GM13976 (cell line): ENCODE measurements at regions not wholly inside any gene's neighbourhood (a gene's known extent, or its start where the extent isn't known, plus 50 kb on each side); places are given as distances from the start of the nearest gene placed in this dataset.
"Not testable (repeated sequence)": the region's sequence is repeated elsewhere in the genome, so short reads cannot be mapped to it uniquely, and the experiment has no call there.

ENCODE experiments used
- DNase-seq: peaks from one replicate; pipeline ENCODE4 v3.0.0; 2012; ENCODE audit warnings: low spot score
- CTCF ChIP-seq: IDR thresholded peaks from 2 replicates; pipeline ENCODE4 v1.5.1; 2012; ENCODE audit warnings: borderline replicate concordance, mild to moderate bottlenecking; ENCODE audit not compliant: insufficient read depth; ENCODE audit errors: extremely low read depth, missing control alignments, control extremely low read depth
- in situ Hi-C: fragments of 300-500 bp; cut with MboI; formaldehyde crosslinking; loops from one replicate; pipeline ENCODE4 v1.12.0; 2022; ENCODE audit warnings: low sequenced_read_pairs, mixed read lengths, inconsistent platforms; ENCODE audit not compliant: unreplicated experiment

DNA sequence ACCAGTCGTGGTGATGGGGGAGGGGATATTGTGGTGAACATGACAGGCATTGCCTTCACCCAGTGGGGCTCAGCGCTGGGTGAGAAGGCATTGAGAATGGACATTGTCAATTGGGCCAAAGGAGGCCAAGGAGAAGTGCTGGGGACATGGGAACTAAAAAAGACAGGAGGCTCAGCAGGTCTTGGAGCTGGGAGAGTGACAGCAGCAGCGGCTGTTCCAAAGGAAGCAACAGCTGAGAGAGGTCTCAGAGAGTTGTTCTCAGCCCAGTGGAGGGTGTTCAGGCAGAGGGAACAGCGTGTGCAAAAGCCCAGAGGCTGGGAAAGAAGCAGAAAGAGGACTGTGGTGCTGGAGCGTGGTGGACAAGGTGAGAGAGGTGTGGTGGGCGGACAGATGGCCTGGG is 56.6 kb upstream of the ASNS start:
- in situ Hi-C loops, DNase-seq: not testable (repeated sequence)

DNA sequence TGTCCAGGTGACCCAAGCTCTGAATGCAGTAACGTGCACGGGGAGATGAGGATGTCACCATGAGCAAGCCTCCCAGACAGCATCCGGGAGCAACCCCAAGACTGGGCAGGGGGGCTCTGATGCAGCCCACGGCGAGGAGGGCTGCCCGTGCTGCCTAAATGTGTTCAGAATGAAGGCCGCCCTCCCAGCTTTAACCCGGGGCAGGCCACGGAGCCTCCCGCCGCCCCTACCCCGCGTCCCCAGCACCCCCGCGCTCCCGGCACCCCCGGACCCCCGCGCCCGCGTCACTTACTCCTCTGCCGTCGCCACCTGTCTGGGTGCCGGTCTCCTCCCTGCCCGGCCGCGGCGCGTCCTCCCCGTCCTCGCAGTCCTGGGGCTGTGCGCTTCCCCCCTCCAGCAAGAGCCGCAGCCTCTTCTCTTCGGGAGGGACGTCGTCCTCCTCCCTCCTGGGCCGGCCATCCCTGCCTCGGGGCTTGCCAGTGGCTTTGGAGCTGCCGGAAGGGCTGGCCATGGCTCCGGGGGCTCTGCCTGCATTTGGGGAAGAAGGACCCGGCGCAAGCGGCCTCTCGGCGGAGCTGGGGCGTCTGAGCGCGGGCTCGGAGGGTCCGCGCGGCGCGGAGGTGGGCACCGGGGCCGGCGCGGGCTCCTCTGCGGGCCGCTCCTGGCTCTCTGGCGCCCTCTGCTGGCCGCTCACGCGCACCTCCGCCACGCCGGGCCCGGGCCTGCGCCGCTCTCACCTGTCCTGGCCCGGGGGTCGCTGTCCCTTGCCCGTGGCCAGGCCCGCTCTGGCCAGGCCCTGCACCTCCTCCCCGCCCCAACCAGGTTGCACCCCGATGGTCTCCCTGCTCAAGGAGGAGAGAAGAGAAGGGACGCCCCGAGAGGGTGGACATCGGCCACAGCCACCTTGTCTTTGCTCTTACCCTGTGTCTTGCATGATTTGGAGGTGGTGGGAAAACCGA is 55.9 kb upstream of the ASNS start:
- in situ Hi-C loops = not testable (repeated sequence)
- DNase-seq = peak; percentile 86
- peak; percentile 91 for TF ChIP-seq CTCF
